ENCODE measurements at regions not wholly inside any gene's neighbourhood (a gene's known extent, or its start where the extent isn't known, plus 50 kb on each side); places are given as distances from the start of the nearest gene placed in this dataset.

DNA sequence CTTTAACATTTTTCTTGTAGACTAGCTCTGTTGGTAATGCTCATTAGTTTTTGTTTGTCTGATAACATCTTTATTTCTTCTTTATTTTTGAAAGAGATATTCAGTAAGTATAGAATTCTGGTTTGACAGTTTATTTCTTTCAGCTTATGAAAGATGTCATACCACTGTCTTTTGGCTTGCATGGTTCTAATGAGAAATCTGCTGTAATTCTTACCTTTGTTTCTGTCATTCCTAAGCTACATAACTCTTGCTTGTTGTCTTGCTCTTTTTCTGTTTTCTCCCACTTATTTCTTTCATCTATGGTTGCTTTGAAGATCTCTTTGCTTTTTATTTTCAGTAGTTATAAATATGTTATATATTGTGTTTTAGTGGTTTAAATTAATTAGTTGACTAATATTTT is 87.2 kb upstream of the PEX5L start:
- no TSS peak for BruUV-seq (replicated peaks)
- ChIA-PET POLR2A (ENCODE audit: low non-redundant PET) (no interaction called here), CTCF (no interaction called here)
- Histone ChIP-seq H3K4me1 (ENCODE audit: insufficient read depth, low read length, poor library complexity, severe bottlenecking) (no peaks in the 10 kb centered on the region), H3K36me3 (ENCODE audit: insufficient read depth, low read length, poor library complexity, severe bottlenecking) (no peaks in the 10 kb centered on the region), H3K4me3 (ENCODE audit: low read depth, low read length, poor library complexity, severe bottlenecking) (no peak overlapping the region), H3K27me3 (replicated peaks; ENCODE audit: insufficient read depth, low read depth, low read length, poor library complexity) (no peaks in the 10 kb centered on the region), H3K27ac (ENCODE audit: low read depth, low read length, poor library complexity, severe bottlenecking) (no peak overlapping the region), H3K9me3 (ENCODE audit: low read depth, low read length, poor library complexity, severe bottlenecking) (no peaks in the 10 kb centered on the region)
- no peak for DNase-seq (ENCODE audit: low spot score)
- intact Hi-C loops (cut with micrococcal nuclease; ENCODE audit: unreplicated experiment), result no loop called here
- no peak for TF ChIP-seq EZH2 (IDR thresholded peaks at IDR 0.05; ENCODE audit: borderline replicate concordance, low read depth, low read length, poor library complexity, severe bottlenecking)
- TF ChIP-seq, protein P1, sequence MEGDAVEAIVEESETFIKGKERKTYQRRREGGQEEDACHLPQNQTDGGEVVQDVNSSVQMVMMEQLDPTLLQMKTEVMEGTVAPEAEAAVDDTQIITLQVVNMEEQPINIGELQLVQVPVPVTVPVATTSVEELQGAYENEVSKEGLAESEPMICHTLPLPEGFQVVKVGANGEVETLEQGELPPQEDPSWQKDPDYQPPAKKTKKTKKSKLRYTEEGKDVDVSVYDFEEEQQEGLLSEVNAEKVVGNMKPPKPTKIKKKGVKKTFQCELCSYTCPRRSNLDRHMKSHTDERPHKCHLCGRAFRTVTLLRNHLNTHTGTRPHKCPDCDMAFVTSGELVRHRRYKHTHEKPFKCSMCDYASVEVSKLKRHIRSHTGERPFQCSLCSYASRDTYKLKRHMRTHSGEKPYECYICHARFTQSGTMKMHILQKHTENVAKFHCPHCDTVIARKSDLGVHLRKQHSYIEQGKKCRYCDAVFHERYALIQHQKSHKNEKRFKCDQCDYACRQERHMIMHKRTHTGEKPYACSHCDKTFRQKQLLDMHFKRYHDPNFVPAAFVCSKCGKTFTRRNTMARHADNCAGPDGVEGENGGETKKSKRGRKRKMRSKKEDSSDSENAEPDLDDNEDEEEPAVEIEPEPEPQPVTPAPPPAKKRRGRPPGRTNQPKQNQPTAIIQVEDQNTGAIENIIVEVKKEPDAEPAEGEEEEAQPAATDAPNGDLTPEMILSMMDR (conservative IDR thresholded peaks at IDR 0.05; ENCODE audit: low read depth, low read length), result no peak

DNA sequence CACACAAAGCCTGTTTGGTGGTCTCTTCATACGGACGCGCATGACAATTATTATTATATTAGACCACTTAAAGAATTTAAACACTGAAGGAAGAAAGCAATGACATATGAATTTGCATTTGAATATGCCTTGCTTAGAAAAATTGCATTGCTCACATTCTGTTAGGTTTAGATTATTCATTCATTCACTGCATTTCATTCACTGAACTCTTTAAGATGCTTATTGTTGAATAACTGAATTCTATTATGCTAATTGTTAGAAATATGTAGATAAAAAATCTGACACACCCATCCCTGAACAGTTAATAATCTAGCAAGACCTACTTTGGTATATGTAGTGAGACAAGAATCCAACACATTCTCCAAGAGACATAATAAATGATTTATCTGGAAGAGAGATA is 94.4 kb upstream of the PEX5L start:
- BruUV-seq (replicated peaks), result no TSS peak
- no peaks in the 10 kb centered on the region for H3K9me3 ChIP-seq (ENCODE audit: low read depth, low read length, poor library complexity, severe bottlenecking)
- no peaks in the 10 kb centered on the region for H3K36me3 ChIP-seq (ENCODE audit: insufficient read depth, low read length, poor library complexity, severe bottlenecking)
- no peak overlapping the region for H3K27ac ChIP-seq (ENCODE audit: low read depth, low read length, poor library complexity, severe bottlenecking)
- ChIA-PET POLR2A (ENCODE audit: low non-redundant PET) (no interaction called here), CTCF (no interaction called here)
- no peak overlapping the region for H3K4me3 ChIP-seq (ENCODE audit: low read depth, low read length, poor library complexity, severe bottlenecking)
- TF ChIP-seq, protein P1 (conservative IDR thresholded peaks at IDR 0.05; ENCODE audit: low read depth, low read length), result no peak
- no peak for TF ChIP-seq EZH2 (IDR thresholded peaks at IDR 0.05; ENCODE audit: borderline replicate concordance, low read depth, low read length, poor library complexity, severe bottlenecking)
- H3K27me3 ChIP-seq (replicated peaks; ENCODE audit: insufficient read depth, low read depth, low read length, poor library complexity), result no peaks in the 10 kb centered on the region
- no peak for DNase-seq (ENCODE audit: low spot score)
- intact Hi-C loops (cut with micrococcal nuclease; ENCODE audit: unreplicated experiment), result no loop called here
- no peaks in the 10 kb centered on the region for H3K4me1 ChIP-seq (ENCODE audit: insufficient read depth, low read length, poor library complexity, severe bottlenecking)

DNA sequence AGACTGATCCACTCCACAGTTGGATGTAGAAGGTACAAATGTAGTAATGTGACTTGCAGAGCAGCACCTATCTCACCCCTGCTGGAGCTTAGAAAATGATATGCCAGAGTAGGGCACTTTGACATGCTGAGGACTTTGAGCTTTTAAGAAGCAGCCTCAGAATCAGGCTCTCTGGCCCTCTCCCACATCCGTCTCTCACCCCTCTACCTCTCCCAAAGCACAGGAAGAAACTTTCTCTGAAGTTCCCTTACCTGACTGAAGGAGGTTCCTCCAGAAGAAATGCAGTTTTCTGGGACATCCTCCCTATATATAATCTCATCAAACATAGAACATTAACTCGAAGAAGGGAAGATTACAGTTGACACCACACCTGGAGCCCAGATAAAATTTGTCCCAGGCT is 98.4 kb upstream of the PEX5L start:
- no peaks in the 10 kb centered on the region for H3K27me3 ChIP-seq (replicated peaks; ENCODE audit: insufficient read depth, low read depth, low read length, poor library complexity)
- no peaks in the 10 kb centered on the region for H3K9me3 ChIP-seq (ENCODE audit: low read depth, low read length, poor library complexity, severe bottlenecking)
- no peaks in the 10 kb centered on the region for H3K36me3 ChIP-seq (ENCODE audit: insufficient read depth, low read length, poor library complexity, severe bottlenecking)
- intact Hi-C loops (cut with micrococcal nuclease; ENCODE audit: unreplicated experiment), result no loop called here
- CTCF ChIA-PET, result no interaction called here
- no peak for DNase-seq (ENCODE audit: low spot score)
- no TSS peak for BruUV-seq (replicated peaks)
- no peaks in the 10 kb centered on the region for H3K4me1 ChIP-seq (ENCODE audit: insufficient read depth, low read length, poor library complexity, severe bottlenecking)
- POLR2A ChIA-PET (ENCODE audit: low non-redundant PET), result no interaction called here
- no peak overlapping the region for H3K27ac ChIP-seq (ENCODE audit: low read depth, low read length, poor library complexity, severe bottlenecking)
- TF ChIP-seq EZH2 (IDR thresholded peaks at IDR 0.05; ENCODE audit: borderline replicate concordance, low read depth, low read length, poor library complexity, severe bottlenecking), result no peak
- TF ChIP-seq, protein P1 (conservative IDR thresholded peaks at IDR 0.05; ENCODE audit: low read depth, low read length), result no peak
- H3K4me3 ChIP-seq (ENCODE audit: low read depth, low read length, poor library complexity, severe bottlenecking), result no peak overlapping the region
